HG03432 (cell line): ENCODE measurements at regions not wholly inside any gene's neighbourhood (a gene's known extent, or its start where the extent isn't known, plus 50 kb on each side); places are given as distances from the start of the nearest gene placed in this dataset.

Experiments used
- ATAC-seq: cut with Tn5 transposase; IDR thresholded peaks from one replicate; pipeline ENCODE4 v1.9.1; 2021; ENCODE audit warnings: mild to moderate bottlenecking, moderate library complexity; ENCODE audit not compliant: unreplicated experiment

DNA sequence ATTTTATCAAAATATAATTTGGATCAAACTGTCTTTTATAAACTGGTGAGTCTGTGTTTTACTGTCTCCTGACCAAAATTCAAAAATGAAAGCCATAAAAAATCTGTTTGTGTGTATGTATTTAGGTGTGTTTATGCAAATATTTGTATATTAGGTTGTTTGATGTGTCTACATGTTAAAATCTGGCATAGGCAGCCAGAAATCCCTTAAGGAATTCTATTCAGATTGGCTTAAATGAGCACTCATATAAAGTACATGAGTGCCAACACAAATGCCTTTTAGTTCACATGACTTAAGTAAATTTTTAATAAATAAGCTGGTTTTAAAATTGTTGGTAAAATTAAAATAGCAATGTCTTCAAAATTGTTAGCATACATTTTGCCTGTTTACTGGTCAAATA is 133.3 kb upstream of the GUCY1A2 start:
- no peak for ATAC-seq

- no peak for ATAC-seq
Observed at GRCh38 chr11:107151158-107151557, 132.9 kb upstream of the GUCY1A2 start.

DNA sequence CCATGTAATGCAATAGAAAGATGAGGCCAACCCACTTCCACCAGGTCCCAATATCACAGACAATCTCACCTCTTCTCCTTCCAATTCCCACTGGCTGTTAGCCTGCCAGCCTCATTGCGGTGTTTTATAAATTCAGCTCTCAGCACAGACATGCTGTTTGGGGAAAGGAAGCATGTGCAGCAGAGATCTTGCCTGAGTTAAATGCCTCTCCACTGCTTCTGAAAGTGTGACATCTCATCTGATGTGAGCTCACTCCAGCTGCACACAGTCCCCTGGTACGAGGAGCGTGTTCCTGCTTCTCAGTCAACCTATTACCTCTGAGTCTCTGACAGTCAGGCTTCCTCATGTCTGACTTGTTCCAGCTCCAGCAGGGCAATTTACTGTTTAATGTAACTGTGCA is 122.7 kb upstream of the GUCY1A2 start:
- no peak for ATAC-seq

DNA sequence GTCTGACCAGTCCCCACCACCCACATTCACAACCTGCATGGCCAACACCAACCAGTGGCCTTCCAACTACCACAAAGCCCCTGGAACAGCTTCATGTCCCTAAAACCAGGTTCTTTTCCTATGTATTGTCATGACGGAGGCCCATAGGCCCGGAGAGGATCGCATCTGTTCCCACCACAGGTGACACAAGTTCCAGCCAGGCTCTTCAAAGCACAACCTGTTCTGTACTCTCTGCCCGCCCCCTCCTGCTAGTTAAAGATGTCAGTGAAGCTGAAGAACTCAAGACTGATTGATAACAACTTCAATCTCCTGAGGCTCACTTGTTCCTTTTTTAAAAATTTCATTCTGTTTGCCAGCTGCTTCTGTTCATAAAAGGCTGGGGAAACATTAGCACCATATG is 121.1 kb upstream of the GUCY1A2 start:
- ATAC-seq: no peak

- ATAC-seq: no peak
Observed at GRCh38 chr11:107136892-107137291, 118.6 kb upstream of the GUCY1A2 start.

- ATAC-seq: no peak
Observed at GRCh38 chr11:107131756-107132155, 113.5 kb upstream of the GUCY1A2 start.

- ATAC-seq: no peak
Observed at GRCh38 chr11:107123022-107123421, 104.7 kb upstream of the GUCY1A2 start.

DNA sequence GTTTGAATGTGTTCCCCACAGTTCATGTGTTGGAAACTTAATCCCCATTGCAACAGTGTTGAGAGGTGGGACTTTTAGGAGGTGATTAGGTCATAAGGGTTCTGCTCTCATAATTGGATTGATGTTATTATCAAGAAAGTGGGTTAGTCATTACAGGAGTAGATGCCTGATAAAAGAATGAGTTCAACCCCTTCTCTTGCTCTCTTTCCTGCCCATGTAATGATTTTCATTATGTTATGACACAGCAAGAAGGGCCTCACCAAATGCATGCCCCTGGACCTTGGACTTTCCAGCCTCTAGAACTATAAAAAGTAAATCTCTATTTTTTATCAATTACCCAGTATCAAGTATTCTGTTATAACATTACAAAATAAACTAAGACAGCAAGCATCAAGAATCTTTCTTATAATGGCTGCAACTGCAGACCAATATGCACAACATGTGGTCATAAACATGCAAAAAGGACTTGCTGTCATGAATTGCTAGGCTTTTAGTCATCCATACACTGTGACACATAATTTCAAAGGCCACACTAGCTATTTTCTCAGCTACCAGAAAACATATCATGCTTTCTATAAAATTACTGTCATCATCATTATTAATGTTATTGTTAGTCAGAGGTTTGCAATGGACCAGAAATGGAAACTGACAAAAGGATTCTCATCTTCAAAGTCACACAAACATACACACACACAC is 99.9 kb upstream of the GUCY1A2 start:
- no peak for ATAC-seq

GRCh38 chr11:107116358-107116757 is 98.1 kb upstream of the GUCY1A2 start:
- ATAC-seq: no peak

GRCh38 chr11:107102692-107103477 is 84.6 kb upstream of the GUCY1A2 start:
- no peak for ATAC-seq

GRCh38 chr11:107092667-107093066 is 74.4 kb upstream of the GUCY1A2 start:
- no peak for ATAC-seq

DNA sequence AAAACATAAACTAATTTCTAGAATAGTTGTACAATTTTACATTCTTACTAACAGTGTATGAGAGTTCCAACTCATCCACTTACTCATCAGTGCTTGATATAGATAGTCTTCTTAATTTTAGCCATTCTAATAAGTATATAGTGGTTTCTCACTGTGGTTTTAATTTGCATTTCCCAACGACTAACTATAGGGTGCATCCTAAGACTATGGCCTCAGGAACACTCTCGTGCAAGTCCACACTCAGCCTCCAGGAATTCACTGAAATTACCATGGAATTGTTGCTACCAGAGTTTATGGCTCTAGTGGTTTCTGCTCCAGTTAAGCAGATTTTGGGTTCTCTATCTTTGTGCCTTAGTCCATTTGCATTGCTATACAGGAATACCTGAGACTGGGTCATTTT is 60.1 kb upstream of the GUCY1A2 start:
- ATAC-seq: no peak

DNA sequence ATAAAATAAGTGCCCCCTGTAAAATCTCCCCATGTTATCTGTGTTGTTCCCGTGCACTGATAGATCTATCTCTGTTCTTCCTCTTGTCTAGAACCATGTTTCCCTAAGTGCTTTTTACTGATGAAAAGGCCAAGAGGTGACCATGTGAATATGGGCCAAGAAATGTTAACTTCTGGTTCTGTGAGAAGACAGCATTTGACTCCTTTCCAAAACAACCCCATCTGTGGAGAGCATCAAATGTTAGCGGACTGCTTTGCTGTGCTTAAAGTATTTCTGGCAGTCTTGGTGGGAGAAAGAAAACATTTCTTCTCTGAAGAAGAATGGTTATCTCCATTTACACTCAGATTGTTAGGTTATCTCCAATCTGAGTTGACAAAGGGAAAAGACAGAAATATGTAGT is 58.6 kb upstream of the GUCY1A2 start:
- no peak for ATAC-seq

- ATAC-seq: no peak
Observed at GRCh38 chr11:107071129-107071528, 52.9 kb upstream of the GUCY1A2 start.
